K562 (cell line): ENCODE measurements at regions not wholly inside any gene's neighbourhood (a gene's known extent, or its start where the extent isn't known, plus 50 kb on each side); places are given as distances from the start of the nearest gene placed in this dataset.

Experiments used
- ATAC-seq: fragments of 200-7000 bp; cut with Tn5 transposase; 3 replicates; pipeline ENCODE4 v1.9.1; 2020; ENCODE audit warnings: moderate library complexity
- BruUV-seq: library from RNA; stranded (reverse); fragments of 400-500 nt; replicated peaks from 2 replicates; lab custom pipeline; 2021; lab: Mats Ljungman, UMichigan
- CTCF ChIA-PET: fragments of 300-600 bp; formaldehyde crosslinking; extraction: SDS; loops from one replicate; lab custom pipeline; 2021; ENCODE audit warnings: low intra/inter-chr PET ratio; lab: Yijun Ruan, JAX
- POLR2A ChIA-PET: fragments of 300-600, 350-650 bp; sonication (Branson Sonifier 250); formaldehyde crosslinking; extraction: SDS; loops from one replicate; lab custom pipeline; 2021; ENCODE audit warnings: antibody characterized with exemption, inconsistent platforms; lab: Yijun Ruan, JAX
- DNase-seq, 4 experiments: peaks; one replicate each; pipeline versions ENCODE4 v3.0.0 to v3.0.0-alpha.2; 2011 to 2018; ENCODE audit warnings: low spot score in 3 of 4, mixed read lengths in 3 of 4; ENCODE audit errors: extremely low read depth in 1 of 4
- FAIRE-seq: peaks from 2 replicates; lab custom pipeline; 2011; peaks lifted over from hg19 to GRCh38; lab: Jason Lieb, UNC
- H2AFZ ChIP-seq: 2 replicates; pipeline ENCODE4 v1.6.0; 2011; ENCODE audit warnings: low read depth, low read length, control low read depth, inconsistent platforms
- H3K27ac ChIP-seq: fragments of 200-600 bp; 3 replicates; pipeline ENCODE4 v1.8.0; 2011; ENCODE audit warnings: low read depth, mild to moderate bottlenecking, control low read depth, inconsistent platforms, low read length, moderate library complexity, mixed read lengths; ENCODE audit errors: extremely low read depth
- H3K27me3 ChIP-seq, 2 experiments: fragments of 300-600 bp in 1 of 2; 2 replicates in 1 of 2; 3 replicates in 1 of 2; pipeline versions ENCODE4 v1.6.0 to v1.8.0; 2011; ENCODE audit warnings: inconsistent platforms in 2 of 2, low read length in 2 of 2, mild to moderate bottlenecking in 1 of 2, mixed read lengths in 1 of 2, moderate library complexity in 1 of 2; ENCODE audit not compliant: control insufficient read depth in 2 of 2, insufficient read depth in 2 of 2
- H3K36me3 ChIP-seq: fragments of 300-600 bp; 3 replicates; pipeline ENCODE4 v1.8.0; 2011; ENCODE audit warnings: mild to moderate bottlenecking, low read length, inconsistent platforms; ENCODE audit not compliant: control insufficient read depth, insufficient read depth
- H3K4me1 ChIP-seq, 2 experiments: fragments of 200-600 bp in 1 of 2; replicated peaks in 1 of 2; 2 replicates in 1 of 2; 3 replicates in 1 of 2; pipeline versions ENCODE4 v1.5.1 to v1.8.0; 2011; ENCODE audit warnings: inconsistent platforms in 2 of 2, low read length in 2 of 2, mild to moderate bottlenecking in 1 of 2, mixed read lengths in 1 of 2, moderate library complexity in 1 of 2; ENCODE audit not compliant: control insufficient read depth in 2 of 2, insufficient read depth in 2 of 2
- H3K4me2 ChIP-seq: 2 replicates; pipeline ENCODE4 v1.6.1; 2011; ENCODE audit warnings: low read length, control low read depth, inconsistent platforms, mixed read lengths; ENCODE audit not compliant: insufficient read depth
- H3K4me3 ChIP-seq: fragments of 200-600 bp; sonication (generic), shearing (Covaris generic); 2 replicates; pipeline ENCODE4 v1.5.1; 2016; ENCODE audit warnings: control low read depth, inconsistent platforms
- H3K79me2 ChIP-seq: fragments of 200-600 bp; 3 replicates; pipeline ENCODE4 v1.8.0; 2011; ENCODE audit warnings: low read length, inconsistent platforms; ENCODE audit not compliant: control insufficient read depth, insufficient read depth
- H3K9ac ChIP-seq, 2 experiments: 2 replicates each; pipeline versions ENCODE4 v1.6.0 to v1.6.1; 2011; ENCODE audit warnings: low read depth in 2 of 2, low read length in 2 of 2, control low read depth in 1 of 2, inconsistent platforms in 1 of 2, mild to moderate bottlenecking in 1 of 2, mixed read lengths in 1 of 2; ENCODE audit not compliant: insufficient read depth in 1 of 2
- H3K9me1 ChIP-seq: one replicate; pipeline ENCODE4 v1.6.0; 2011; ENCODE audit warnings: inconsistent platforms, mild to moderate bottlenecking, low read length, moderate library complexity; ENCODE audit not compliant: control insufficient read depth, insufficient read depth
- H3K9me3 ChIP-seq: replicated peaks from 2 replicates; pipeline ENCODE4 v1.5.1; 2011; ENCODE audit warnings: low read depth, low read length, inconsistent platforms; ENCODE audit not compliant: control insufficient read depth, insufficient read depth
- H4K20me1 ChIP-seq: replicated peaks from 2 replicates; pipeline ENCODE4 v1.6.1; 2011; ENCODE audit warnings: low read length, inconsistent platforms, mixed read lengths; ENCODE audit not compliant: control insufficient read depth, insufficient read depth
- C11orf30 ChIP-seq: fragments of 450-650 bp; IDR thresholded peaks from 2 replicates; pipeline ENCODE4 v1.6.1; 2016; ENCODE audit warnings: low read depth, mild to moderate bottlenecking
- DEAF1 ChIP-seq: fragments of 450-650 bp; formaldehyde crosslinking; IDR thresholded peaks from 2 replicates; pipeline ENCODE4 v1.4.0; 2020; ENCODE audit warnings: mild to moderate bottlenecking, moderate library complexity
- ZBTB2 ChIP-seq: fragments of 450-650 bp; IDR thresholded peaks from 2 replicates; pipeline ENCODE4 v1.6.1; 2016; ENCODE audit warnings: antibody characterized with exemption
- ZNF143 ChIP-seq: sonication (generic); formaldehyde crosslinking; IDR thresholded peaks from 2 replicates; pipeline ENCODE4 v1.9.0; 2022; ENCODE audit warnings: mild to moderate bottlenecking, missing genetic modification reagents
- WGBS: fragments of 100-300 bp; shearing (Covaris generic); methylation state at CpG from one replicate; pipeline ENCODE4 v1.1.6; 2016; ENCODE audit warnings: low coverage, mixed read lengths; ENCODE audit not compliant: insufficient coverage; ENCODE audit errors: missing lambda C conversion rate; 5-methylcytosine and 5-hydroxymethylcytosine counted together
- in situ Hi-C: fragments of 300-500 bp; cut with MboI; formaldehyde crosslinking; loops from 4 replicates; pipeline ENCODE4 v1.15.0; 2018; ENCODE audit warnings: inconsistent platforms, mixed read lengths
- intact Hi-C: fragments of 100-400 bp; cut with micrococcal nuclease; formaldehyde crosslinking; loops from 2 replicates; pipeline ENCODE4 v1.14.2; 2022
- TF ChIP-seq, protein P1 (sequence below), 3 experiments: IDR thresholded peaks in 2 of 3; conservative IDR thresholded peaks in 1 of 3; 2 replicates each; pipeline ENCODE4 v1.5.1; 2011 to 2012; ENCODE audit warnings: low read length in 3 of 3, mild to moderate bottlenecking in 3 of 3, control low read depth in 2 of 3, improper control_type of control experiment in 1 of 3, inconsistent platforms in 1 of 3, low read depth in 1 of 3, mixed read lengths in 1 of 3, moderate library complexity in 1 of 3; ENCODE audit not compliant: insufficient read depth in 2 of 3

DNA sequence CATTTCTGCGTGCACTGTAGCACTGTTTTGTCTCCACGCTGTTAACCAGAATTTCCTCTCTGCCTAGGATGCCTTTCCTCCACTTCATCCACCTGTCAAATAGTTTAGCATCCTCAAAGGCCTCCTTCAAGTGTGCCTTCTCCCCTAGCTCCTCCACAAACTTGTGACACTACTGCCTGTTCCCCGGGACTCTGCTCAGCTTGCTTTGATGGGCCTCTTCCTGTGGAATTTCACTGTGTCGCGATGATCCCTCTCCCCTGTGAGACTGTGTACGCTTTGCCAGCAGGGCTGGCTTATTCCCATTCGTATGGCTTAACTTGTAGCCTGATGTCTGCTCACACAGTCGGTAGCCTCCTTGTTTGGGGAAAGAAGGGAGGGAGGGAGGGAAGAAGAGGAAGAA, 426.8 kb downstream of the VRK1 start:
- no peaks in the 10 kb centered on the region for H3K9me1 ChIP-seq
- in situ Hi-C loops (no loop called here), intact Hi-C loops (no loop called here)
- H3K4me3 ChIP-seq: no peak overlapping the region
- TF ChIP-seq ZNF143 (CRISPR knock-in tag) (no peak), C11orf30 (no peak), ZBTB2 (no peak), DEAF1 (CRISPR knock-in tag) (no peak)
- TF ChIP-seq, protein P1, sequence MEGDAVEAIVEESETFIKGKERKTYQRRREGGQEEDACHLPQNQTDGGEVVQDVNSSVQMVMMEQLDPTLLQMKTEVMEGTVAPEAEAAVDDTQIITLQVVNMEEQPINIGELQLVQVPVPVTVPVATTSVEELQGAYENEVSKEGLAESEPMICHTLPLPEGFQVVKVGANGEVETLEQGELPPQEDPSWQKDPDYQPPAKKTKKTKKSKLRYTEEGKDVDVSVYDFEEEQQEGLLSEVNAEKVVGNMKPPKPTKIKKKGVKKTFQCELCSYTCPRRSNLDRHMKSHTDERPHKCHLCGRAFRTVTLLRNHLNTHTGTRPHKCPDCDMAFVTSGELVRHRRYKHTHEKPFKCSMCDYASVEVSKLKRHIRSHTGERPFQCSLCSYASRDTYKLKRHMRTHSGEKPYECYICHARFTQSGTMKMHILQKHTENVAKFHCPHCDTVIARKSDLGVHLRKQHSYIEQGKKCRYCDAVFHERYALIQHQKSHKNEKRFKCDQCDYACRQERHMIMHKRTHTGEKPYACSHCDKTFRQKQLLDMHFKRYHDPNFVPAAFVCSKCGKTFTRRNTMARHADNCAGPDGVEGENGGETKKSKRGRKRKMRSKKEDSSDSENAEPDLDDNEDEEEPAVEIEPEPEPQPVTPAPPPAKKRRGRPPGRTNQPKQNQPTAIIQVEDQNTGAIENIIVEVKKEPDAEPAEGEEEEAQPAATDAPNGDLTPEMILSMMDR (IDR thresholded peaks at IDR 0.05 in 2 of 3, conservative IDR thresholded peaks at IDR 0.05 in 1 of 3; ENCODE audit: insufficient read depth in 2 of 3, low read depth in 1 of 3, low read length in 3 of 3): no peak
- DNase-seq: no peak
- no peaks in the 10 kb centered on the region for H4K20me1 ChIP-seq
- CTCF ChIA-PET: no interaction called here
- no peaks in the 10 kb centered on the region for H3K79me2 ChIP-seq
- H2AFZ ChIP-seq: no peak overlapping the region
- no peak overlapping the region for H3K9ac ChIP-seq
- WGBS: 0% methylated on average over 5 of the region's 8 CpGs
- no peaks in the 10 kb centered on the region; a peak in 1 of 5 replicates for H3K27me3 ChIP-seq
- ATAC-seq: no peak
- H3K27ac ChIP-seq: no peak overlapping the region
- H3K4me1 ChIP-seq: peaks cover 0 to 6% of the 10 kb centered on the region in 2 experiments; a peak in 2 of 5 replicates
- no peaks in the 10 kb centered on the region for H3K36me3 ChIP-seq
- no peak overlapping the region for H3K4me2 ChIP-seq
- no peaks in the 10 kb centered on the region for H3K9me3 ChIP-seq
- no peak for FAIRE-seq
- POLR2A ChIA-PET: no interaction called here
- no TSS peak for BruUV-seq
